ENCODE measurements at regions not wholly inside any gene's neighbourhood (a gene's known extent, or its start where the extent isn't known, plus 50 kb on each side); places are given as distances from the start of the nearest gene placed in this dataset.
"Not testable (repeated sequence)": the region's sequence is repeated elsewhere in the genome, so short reads cannot be mapped to it uniquely, and the experiment has no call there.

DNA sequence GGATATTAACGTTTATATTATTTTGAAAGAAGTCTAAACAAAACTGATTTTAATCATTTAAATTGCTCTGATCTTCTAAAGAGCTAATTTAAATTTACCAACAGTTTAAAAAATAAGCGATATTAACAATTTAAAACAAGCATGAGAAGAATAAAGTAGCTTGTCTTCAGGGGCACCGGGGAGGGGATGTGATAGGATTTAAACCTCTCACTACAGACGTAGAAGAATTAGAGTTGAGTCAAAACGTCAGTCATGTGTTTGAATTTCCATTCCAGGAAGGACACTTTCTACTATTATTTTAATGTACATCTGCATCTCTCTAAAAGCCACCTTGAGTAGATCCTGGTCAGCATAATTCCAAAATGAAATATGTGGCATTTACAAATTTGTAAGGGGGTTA lies 58.2 kb upstream of the TPTE start:
- DNase-seq (ENCODE audit: insufficient read length, low spot score) (no peak), FAIRE-seq (no peak)
- no peak for TF ChIP-seq POLR2A (IDR thresholded peaks at IDR 0.05; ENCODE audit: low read depth, low read length)

DNA sequence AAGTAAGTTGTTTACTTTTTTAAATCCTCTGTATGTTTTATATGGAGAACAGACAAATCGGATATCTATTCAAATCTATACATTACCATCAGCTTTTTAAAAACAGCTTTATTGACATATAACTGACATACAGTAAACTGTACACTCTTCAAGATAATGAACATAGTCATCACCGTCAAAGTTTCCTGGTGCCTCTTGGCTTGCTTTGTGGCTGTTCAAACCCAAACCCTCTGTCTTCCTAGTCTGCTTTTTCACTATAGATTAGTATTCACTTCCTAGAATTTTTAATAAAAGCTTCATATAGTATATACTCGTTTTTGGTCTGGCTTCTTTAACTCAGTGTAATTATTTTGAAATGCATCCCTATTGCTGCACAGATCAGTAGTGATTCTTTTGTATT lies 56.4 kb upstream of the TPTE start:
- FAIRE-seq (no peak), DNase-seq (ENCODE audit: insufficient read length, low spot score) (no peak)
- TF ChIP-seq POLR2A (IDR thresholded peaks at IDR 0.05; ENCODE audit: low read depth, low read length): no peak

DNA sequence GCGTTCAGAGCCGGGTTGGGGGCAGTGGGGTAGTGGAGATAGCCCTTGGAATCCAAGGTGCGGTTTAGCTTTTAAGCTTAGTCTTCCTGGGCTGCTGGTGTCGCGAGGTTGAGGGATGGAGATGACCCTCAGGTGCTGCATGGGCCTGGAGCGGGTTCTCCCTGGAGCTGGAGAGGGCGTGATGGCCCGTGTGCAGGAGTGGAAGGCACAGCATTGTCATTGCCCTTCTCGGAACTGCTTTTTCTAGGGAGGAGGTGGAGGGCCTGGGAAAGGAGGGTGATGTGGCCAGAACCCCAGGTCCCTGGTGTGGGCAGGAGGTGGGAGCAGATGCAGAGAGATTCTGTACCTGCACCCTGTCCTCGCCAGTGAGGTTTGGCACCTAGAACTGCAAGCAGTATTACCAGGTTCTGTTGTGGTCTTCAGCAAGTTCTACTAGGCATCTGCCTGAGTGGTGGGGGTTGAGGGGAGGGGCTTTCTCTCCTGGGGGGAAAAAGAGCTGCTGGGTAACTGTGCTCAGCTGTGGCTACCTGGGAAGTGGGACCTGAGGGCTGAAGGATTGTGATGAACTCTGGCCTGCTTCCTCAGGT lies 55.8 kb upstream of the TPTE start:
- DNase-seq (ENCODE audit: insufficient read length, low spot score); FAIRE-seq: not testable (repeated sequence)

DNA sequence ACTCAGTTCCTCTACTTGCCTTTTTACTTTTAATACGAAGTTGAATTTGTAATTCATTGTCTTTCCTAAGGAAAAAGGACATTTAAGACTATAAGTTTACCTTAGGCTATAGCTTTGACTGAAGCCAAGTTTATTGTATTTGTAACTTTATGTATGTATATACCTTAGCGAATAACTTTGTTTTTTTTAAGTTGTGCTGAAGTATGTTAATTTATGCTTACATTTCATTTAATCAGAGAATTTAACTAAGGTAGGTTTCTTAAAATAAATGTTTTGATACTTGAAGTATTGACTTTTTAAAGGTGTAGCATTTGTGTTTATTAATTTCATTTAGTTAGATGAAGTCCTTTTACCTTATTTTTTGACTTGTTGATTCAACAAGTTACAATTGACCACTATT lies 55.2 kb upstream of the TPTE start:
- no peak for TF ChIP-seq POLR2A (IDR thresholded peaks at IDR 0.05; ENCODE audit: low read depth, low read length)
- no peak for FAIRE-seq
- DNase-seq (ENCODE audit: insufficient read length, low spot score): no peak
